Neural progenitor cell (in vitro differentiated cells): ENCODE measurements at regions not wholly inside any gene's neighbourhood (a gene's known extent, or its start where the extent isn't known, plus 50 kb on each side); places are given as distances from the start of the nearest gene placed in this dataset.

Experiments
- DNase-seq: peaks from one replicate; pipeline ENCODE4 v3.0.0-alpha.2; 2016; ENCODE audit warnings: low spot score
- H2AFZ ChIP-seq: fragments of 200-600 bp; sonication (generic); replicated peaks from 2 replicates; pipeline ENCODE4 v1.6.1; 2016; ENCODE audit warnings: antibody characterized with exemption
- H3F3A ChIP-seq: fragments of 200-600 bp; sonication (generic); 2 replicates; pipeline ENCODE4 v1.6.1; 2016; ENCODE audit warnings: antibody characterized with exemption, low read depth
- H3K27ac ChIP-seq: fragments of 200-600 bp; sonication (generic); 2 replicates; pipeline ENCODE4 v1.5.1; 2016; ENCODE audit warnings: mild to moderate bottlenecking
- H3K27me3 ChIP-seq: fragments of 200-600 bp; sonication (generic); 2 replicates; pipeline ENCODE4 v1.6.1; 2016; ENCODE audit warnings: mild to moderate bottlenecking, moderate library complexity
- H3K36me3 ChIP-seq: fragments of 200-600 bp; sonication (generic); 2 replicates; pipeline ENCODE4 v1.5.1; 2016
- H3K4me1 ChIP-seq: fragments of 200-600 bp; sonication (generic); 2 replicates; pipeline ENCODE4 v1.6.1; 2016; ENCODE audit warnings: mixed run types
- H3K4me2 ChIP-seq: fragments of 200-600 bp; sonication (generic); 2 replicates; pipeline ENCODE4 v1.6.1; 2016
- H3K4me3 ChIP-seq: fragments of 200-600 bp; sonication (generic); 2 replicates; pipeline ENCODE4 v1.5.1; 2016
- H3K79me2 ChIP-seq: fragments of 200-600 bp; sonication (generic); 2 replicates; pipeline ENCODE4 v1.6.1; 2016; ENCODE audit warnings: low read depth
- H3K9ac ChIP-seq: fragments of 200-600 bp; sonication (generic); 2 replicates; pipeline ENCODE4 v1.6.1; 2016
- H3K9me3 ChIP-seq: fragments of 200-600 bp; sonication (generic); 2 replicates; pipeline ENCODE4 v1.5.1; 2016; ENCODE audit warnings: low read depth
- H4K20me1 ChIP-seq: fragments of 200-600 bp; sonication (generic); 2 replicates; pipeline ENCODE4 v1.6.1; 2016; ENCODE audit warnings: low read depth
- H3K27ac Mint-ChIP-seq: 3 replicates; pipeline ENCODE4 v1.8.0; 2021; ENCODE audit warnings: mixed read lengths
- H3K27me3 Mint-ChIP-seq: 2 replicates; pipeline ENCODE4 v1.8.0; 2022; ENCODE audit warnings: low read depth, mild to moderate bottlenecking, inconsistent platforms, moderate library complexity, mixed read lengths; ENCODE audit not compliant: insufficient read depth
- H3K36me3 Mint-ChIP-seq: 3 replicates; pipeline ENCODE4 v1.8.0; 2021; ENCODE audit warnings: mixed read lengths
- H3K4me1 Mint-ChIP-seq: 3 replicates; pipeline ENCODE4 v1.8.0; 2021; ENCODE audit warnings: mixed read lengths
- H3K4me3 Mint-ChIP-seq: 3 replicates; pipeline ENCODE4 v1.8.0; 2021; ENCODE audit warnings: mild to moderate bottlenecking, moderate library complexity, mixed read lengths
- H3K9me3 Mint-ChIP-seq: 3 replicates; pipeline ENCODE4 v1.8.0; 2020; ENCODE audit warnings: mixed read lengths
- CTCF ChIP-seq: fragments of 200-600 bp; sonication (generic); IDR thresholded peaks from 2 replicates; pipeline ENCODE4 v1.5.1; 2017; ENCODE audit warnings: antibody characterized with exemption, mild to moderate bottlenecking
- EZH2 ChIP-seq: fragments of 200-600 bp; sonication (generic); IDR thresholded peaks from 2 replicates; pipeline ENCODE4 v1.6.1; 2017; ENCODE audit warnings: antibody characterized with exemption, mild to moderate bottlenecking, moderate library complexity
- EZH2phosphoT487 ChIP-seq: fragments of 200-600 bp; sonication (generic); IDR thresholded peaks from 2 replicates; pipeline ENCODE4 v1.6.1; 2017; ENCODE audit warnings: antibody characterized with exemption

GRCh38 chr5:2901511-2901910 is 150.0 kb upstream of the IRX2 start:
- H3K4me1 ChIP-seq: no peaks in the 10 kb centered on the region
- Mint-ChIP-seq H3K27me3 (peaks cover 11% of the 10 kb centered on the region), H3K4me3 (no peak overlapping the region), H3K36me3 (no peaks in the 10 kb centered on the region), H3K4me1 (no peaks in the 10 kb centered on the region), H3K27ac (peak overlapping the region; percentile 19), H3K9me3 (no peaks in the 10 kb centered on the region)
- H3K9me3 ChIP-seq: no peaks in the 10 kb centered on the region
- no peak for DNase-seq
- no peaks in the 10 kb centered on the region for H4K20me1 ChIP-seq
- no peaks in the 10 kb centered on the region for H3K27me3 ChIP-seq
- no peak overlapping the region for H3K27ac ChIP-seq
- H3K4me2 ChIP-seq: no peak overlapping the region
- TF ChIP-seq EZH2 (no peak), EZH2phosphoT487 (no peak)
- H3K36me3 ChIP-seq: no peaks in the 10 kb centered on the region
- H3K9ac ChIP-seq: no peak overlapping the region
- H3F3A ChIP-seq: no peaks in the 10 kb centered on the region
- no peak overlapping the region for H3K4me3 ChIP-seq
- H3K79me2 ChIP-seq: no peaks in the 10 kb centered on the region
- H2AFZ ChIP-seq: no peak overlapping the region

DNA sequence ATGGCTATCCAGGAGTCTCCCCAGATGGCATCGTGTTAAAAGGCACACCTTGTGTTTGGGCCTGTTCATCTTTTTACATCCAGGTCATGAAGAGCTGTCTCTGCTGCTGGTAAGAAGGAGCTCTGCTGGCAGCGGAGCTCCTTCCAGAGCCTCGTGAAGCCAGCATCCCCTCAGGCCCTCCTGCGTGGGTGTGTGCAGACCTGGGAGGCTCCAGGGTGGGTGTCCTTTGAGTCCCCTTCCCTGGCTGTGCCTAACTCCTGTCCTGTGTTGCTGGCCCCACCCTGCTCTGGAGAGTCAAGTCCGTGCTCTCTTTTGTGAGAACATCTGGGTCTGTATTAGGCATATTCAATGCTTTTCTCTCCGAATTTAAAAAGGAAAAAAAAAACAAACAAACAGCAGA is 149.6 kb upstream of the IRX2 start:
- no peaks in the 10 kb centered on the region for H3K36me3 ChIP-seq
- no peak for DNase-seq
- no peaks in the 10 kb centered on the region for H3K4me1 Mint-ChIP-seq
- H3F3A ChIP-seq: no peaks in the 10 kb centered on the region
- H4K20me1 ChIP-seq: no peaks in the 10 kb centered on the region
- H3K4me1 ChIP-seq: no peaks in the 10 kb centered on the region
- H3K27ac Mint-ChIP-seq: no peak overlapping the region
- TF ChIP-seq EZH2: no peak
- TF ChIP-seq CTCF: no peak
- no peak for TF ChIP-seq EZH2phosphoT487
- no peak overlapping the region for H3K4me2 ChIP-seq
- H2AFZ ChIP-seq: no peak overlapping the region
- H3K27me3 Mint-ChIP-seq: peaks cover 11% of the 10 kb centered on the region
- no peaks in the 10 kb centered on the region for H3K36me3 Mint-ChIP-seq
- H3K9me3 ChIP-seq: no peaks in the 10 kb centered on the region
- H3K79me2 ChIP-seq: no peaks in the 10 kb centered on the region
- no peaks in the 10 kb centered on the region for H3K27me3 ChIP-seq
- no peak overlapping the region for H3K4me3 ChIP-seq
- H3K9me3 Mint-ChIP-seq: no peaks in the 10 kb centered on the region
- no peak overlapping the region for H3K9ac ChIP-seq
- H3K27ac ChIP-seq: no peak overlapping the region
- H3K4me3 Mint-ChIP-seq: no peak overlapping the region

- Mint-ChIP-seq H3K27me3 (peaks cover 9% of the 10 kb centered on the region), H3K9me3 (no peaks in the 10 kb centered on the region)
Observed at GRCh38 chr5:2900360-2900759, 148.9 kb upstream of the IRX2 start.

More at GRCh38 chr5:2900360-2900759, 148.9 kb upstream of the IRX2 start:
- no peak overlapping the region for H3K4me2 ChIP-seq
- no peaks in the 10 kb centered on the region for H3K36me3 ChIP-seq
- no peak overlapping the region for H2AFZ ChIP-seq
- H3K4me3 ChIP-seq: no peak overlapping the region
- H3K36me3 Mint-ChIP-seq: no peaks in the 10 kb centered on the region
- H3F3A ChIP-seq: no peaks in the 10 kb centered on the region
- no peak overlapping the region for H3K9ac ChIP-seq
- no peak overlapping the region for H3K27ac ChIP-seq
- H3K4me1 Mint-ChIP-seq: no peaks in the 10 kb centered on the region
- H3K4me1 ChIP-seq: no peaks in the 10 kb centered on the region
- H3K27ac Mint-ChIP-seq: no peak overlapping the region
- TF ChIP-seq CTCF (no peak), EZH2 (no peak), EZH2phosphoT487 (no peak)
- H3K4me3 Mint-ChIP-seq: no peak overlapping the region
- no peaks in the 10 kb centered on the region for H3K27me3 ChIP-seq
- no peak for DNase-seq
- H4K20me1 ChIP-seq: no peaks in the 10 kb centered on the region
- no peaks in the 10 kb centered on the region for H3K9me3 ChIP-seq
- no peaks in the 10 kb centered on the region for H3K79me2 ChIP-seq
